ENCODE measurements at regions not wholly inside any gene's neighbourhood (a gene's known extent, or its start where the extent isn't known, plus 50 kb on each side); places are given as distances from the start of the nearest gene placed in this dataset.

DNA sequence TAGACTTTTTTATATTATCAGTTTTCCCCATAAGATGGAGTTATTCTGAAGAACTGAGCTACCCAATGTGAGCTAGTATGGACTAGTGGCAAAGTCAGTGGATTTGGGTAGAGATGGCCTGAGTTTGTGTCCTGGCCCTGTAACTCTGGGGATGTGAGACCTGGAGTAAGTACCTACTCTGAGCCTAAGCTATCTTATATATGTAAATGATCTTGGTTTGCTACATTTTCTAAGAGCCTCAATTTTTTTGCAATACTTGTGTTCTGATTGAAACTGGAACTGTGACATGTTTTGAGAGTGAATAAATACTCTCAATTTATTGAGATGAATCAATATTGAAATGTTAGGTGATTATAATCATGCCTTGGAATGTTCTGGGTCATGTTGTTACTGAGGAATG is 73.6 kb downstream of the ZNF621 start:
- TF ChIP-seq, protein P1, sequence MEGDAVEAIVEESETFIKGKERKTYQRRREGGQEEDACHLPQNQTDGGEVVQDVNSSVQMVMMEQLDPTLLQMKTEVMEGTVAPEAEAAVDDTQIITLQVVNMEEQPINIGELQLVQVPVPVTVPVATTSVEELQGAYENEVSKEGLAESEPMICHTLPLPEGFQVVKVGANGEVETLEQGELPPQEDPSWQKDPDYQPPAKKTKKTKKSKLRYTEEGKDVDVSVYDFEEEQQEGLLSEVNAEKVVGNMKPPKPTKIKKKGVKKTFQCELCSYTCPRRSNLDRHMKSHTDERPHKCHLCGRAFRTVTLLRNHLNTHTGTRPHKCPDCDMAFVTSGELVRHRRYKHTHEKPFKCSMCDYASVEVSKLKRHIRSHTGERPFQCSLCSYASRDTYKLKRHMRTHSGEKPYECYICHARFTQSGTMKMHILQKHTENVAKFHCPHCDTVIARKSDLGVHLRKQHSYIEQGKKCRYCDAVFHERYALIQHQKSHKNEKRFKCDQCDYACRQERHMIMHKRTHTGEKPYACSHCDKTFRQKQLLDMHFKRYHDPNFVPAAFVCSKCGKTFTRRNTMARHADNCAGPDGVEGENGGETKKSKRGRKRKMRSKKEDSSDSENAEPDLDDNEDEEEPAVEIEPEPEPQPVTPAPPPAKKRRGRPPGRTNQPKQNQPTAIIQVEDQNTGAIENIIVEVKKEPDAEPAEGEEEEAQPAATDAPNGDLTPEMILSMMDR (IDR thresholded peaks at IDR 0.05): no peak
- TF ChIP-seq POLR2A (IDR thresholded peaks at IDR 0.05): no peak
